Common myeloid progenitor, CD34-positive (primary cell): ENCODE measurements at regions not wholly inside any gene's neighbourhood (a gene's known extent, or its start where the extent isn't known, plus 50 kb on each side); places are given as distances from the start of the nearest gene placed in this dataset.

Source experiments
- CTCF ChIA-PET: fragments of 350-600 bp; sonication (Branson Sonifier 250); formaldehyde crosslinking; loops from one replicate; lab custom pipeline; 2021; ENCODE audit warnings: antibody characterized with exemption; lab: Charles Lee
- POLR2A ChIA-PET: fragments of 350-600 bp; sonication (Branson Sonifier 250); formaldehyde crosslinking; loops from one replicate; lab custom pipeline; 2021; ENCODE audit warnings: antibody characterized with exemption; lab: Charles Lee
- DNase-seq, 3 donors: peaks; one replicate each; pipeline versions ENCODE4 v3.0.0 to v3.0.0-alpha.2; 2013
- H3K27ac ChIP-seq, 2 experiments: 1 replicate in 1 of 2; 2 replicates in 1 of 2; pipeline ENCODE4 v1.7.0; 2013; ENCODE audit warnings: inconsistent platforms in 2 of 2, low read length in 2 of 2, mild to moderate bottlenecking in 2 of 2, low read depth in 1 of 2, moderate library complexity in 1 of 2; ENCODE audit not compliant: severe bottlenecking in 2 of 2, insufficient read depth in 1 of 2, poor library complexity in 1 of 2
- H3K27me3 ChIP-seq, 5 experiments: replicated peaks in 2 of 5; 1 replicate in 3 of 5; 2 replicates in 2 of 5; pipeline versions ENCODE4 v1.6.1 to v1.7.0; 2013; ENCODE audit warnings: low read length in 4 of 5, mild to moderate bottlenecking in 2 of 5, moderate library complexity in 2 of 5, inconsistent platforms in 1 of 5; ENCODE audit not compliant: insufficient read depth in 5 of 5, control insufficient read depth in 4 of 5
- H3K36me3 ChIP-seq, 4 experiments: 1 replicate in 2 of 4; 2 replicates in 2 of 4; pipeline versions ENCODE4 v1.6.1 to v1.7.0; 2013; ENCODE audit warnings: low read length in 3 of 4, control low read depth in 1 of 4, mild to moderate bottlenecking in 1 of 4; ENCODE audit not compliant: control insufficient read depth in 4 of 4, insufficient read depth in 4 of 4
- H3K4me1 ChIP-seq, 4 experiments: 1 replicate in 3 of 4; 2 replicates in 1 of 4; pipeline versions ENCODE4 v1.6.1 to v1.7.1; 2013; ENCODE audit warnings: low read length in 3 of 4, mild to moderate bottlenecking in 3 of 4, control low read depth in 1 of 4, inconsistent platforms in 1 of 4, moderate library complexity in 1 of 4; ENCODE audit not compliant: control insufficient read depth in 4 of 4, insufficient read depth in 4 of 4; ENCODE audit errors: control extremely low read depth in 1 of 4
- H3K4me3 ChIP-seq, 7 experiments: 1 replicate in 4 of 7; 2 replicates in 3 of 7; pipeline versions ENCODE4 v1.5.1 to v1.7.0; 2013; ENCODE audit warnings: mild to moderate bottlenecking in 7 of 7, low read length in 6 of 7, moderate library complexity in 6 of 7, inconsistent platforms in 2 of 7, low read depth in 2 of 7, control low read depth in 1 of 7; ENCODE audit not compliant: insufficient read depth in 4 of 7, control insufficient read depth in 1 of 7; ENCODE audit errors: extremely low read depth in 1 of 7
- H3K9me3 ChIP-seq, 5 experiments: 1 replicate in 4 of 5; 2 replicates in 1 of 5; pipeline versions ENCODE4 v1.6.1 to v1.7.1; 2013; ENCODE audit warnings: low read length in 4 of 5, mild to moderate bottlenecking in 2 of 5, inconsistent platforms in 1 of 5, low read depth in 1 of 5, moderate library complexity in 1 of 5; ENCODE audit not compliant: control insufficient read depth in 4 of 5, insufficient read depth in 2 of 5; ENCODE audit errors: control extremely low read depth in 1 of 5
- WGBS: methylation state at CpG from one replicate; pipeline ENCODE4 v1.1.5; 2013; ENCODE audit not compliant: insufficient coverage; 5-methylcytosine and 5-hydroxymethylcytosine counted together

- no peak for DNase-seq
- H3K4me1 ChIP-seq = peaks cover 3 to 34% (median 22%) of the 10 kb centered on the region in 4 experiments
- H3K27ac ChIP-seq = no peak overlapping the region
- no peaks in the 10 kb centered on the region for H3K9me3 ChIP-seq
- ChIA-PET POLR2A (no interaction called here), CTCF (interaction anchor here (1.0 to 1.5 kb wide), 4 partner anchors 10 to 103 kb away, joined by 3 to 4 read pairs (median 3); no protein-coding TSS in a partner anchor)
- H3K4me3 ChIP-seq = no peak overlapping the region
- H3K27me3 ChIP-seq = no peaks in the 10 kb centered on the region
- no peaks in the 10 kb centered on the region for H3K36me3 ChIP-seq
- 97% methylated on average over 10 of the region's 11 CpGs for WGBS
These were observed 153.7 kb upstream of the TLE3 start for GRCh38 chr15:70251246-70251990.

GRCh38 chr15:70250208-70251201 lies 152.8 kb upstream of the TLE3 start:
- ChIA-PET CTCF (interaction anchor here (1.7 kb wide), 1 partner anchor 237 kb away, joined by 3 read pairs; no protein-coding TSS in a partner anchor), POLR2A (no interaction called here)
- H3K4me3 ChIP-seq = no peak overlapping the region
- no peaks in the 10 kb centered on the region for H3K36me3 ChIP-seq
- H3K9me3 ChIP-seq = no peaks in the 10 kb centered on the region
- peaks cover 3 to 42% (median 27%) of the 10 kb centered on the region in 4 experiments for H3K4me1 ChIP-seq
- 92% methylated on average over 23 of the region's 27 CpGs for WGBS
- no peak for DNase-seq
- no peaks in the 10 kb centered on the region for H3K27me3 ChIP-seq
- H3K27ac ChIP-seq = no peak overlapping the region

- Histone ChIP-seq H3K4me3 (no peak overlapping the region), H3K36me3 (no peaks in the 10 kb centered on the region), H3K27ac (no peak overlapping the region), H3K4me1 (peaks cover 3 to 47% (median 27%) of the 10 kb centered on the region in 4 experiments), H3K27me3 (no peaks in the 10 kb centered on the region), H3K9me3 (no peaks in the 10 kb centered on the region)
- ChIA-PET CTCF (interaction anchor here (1.7 kb wide), 1 partner anchor 238 kb away, joined by 3 read pairs; no protein-coding TSS in a partner anchor), POLR2A (no interaction called here)
- 37% methylated on average over 2 of the region's 6 CpGs for WGBS
- DNase-seq = no peak
These were observed 151.9 kb upstream of the TLE3 start for GRCh38 chr15:70249616-70250015.

- Histone ChIP-seq H3K4me1 (peaks cover 3 to 53% (median 27%) of the 10 kb centered on the region in 4 experiments), H3K27ac (no peak overlapping the region), H3K36me3 (no peaks in the 10 kb centered on the region), H3K27me3 (no peaks in the 10 kb centered on the region), H3K4me3 (no peak overlapping the region), H3K9me3 (no peaks in the 10 kb centered on the region)
- CTCF ChIA-PET = interaction anchor here (1.0 to 1.7 kb wide), 3 partner anchors 11 to 240 kb away, joined by 3 read pairs; no protein-coding TSS in a partner anchor
- POLR2A ChIA-PET = no interaction called here
- peak in 1 of 3 donors; percentile 36 for DNase-seq
- WGBS = 61% methylated on average over 5 of the region's 12 CpGs
These were observed 150.7 kb upstream of the TLE3 start for GRCh38 chr15:70248116-70249025.

- Histone ChIP-seq H3K27ac (no peak overlapping the region), H3K4me1 (peaks cover 3 to 64% (median 32%) of the 10 kb centered on the region in 4 experiments), H3K4me3 (no peak overlapping the region), H3K36me3 (no peaks in the 10 kb centered on the region), H3K27me3 (no peaks in the 10 kb centered on the region), H3K9me3 (no peaks in the 10 kb centered on the region)
- CTCF ChIA-PET = interaction anchor here (1.1 to 1.3 kb wide), 2 partner anchors 8 to 23 kb away, joined by 3 to 7 read pairs; no protein-coding TSS in a partner anchor
- no peak for DNase-seq
- POLR2A ChIA-PET = no interaction called here
- WGBS = 79% methylated on average over 3 of the region's 6 CpGs
These were observed 149.6 kb upstream of the TLE3 start for GRCh38 chr15:70247281-70247680.

- 83% methylated on average over 5 of the region's 8 CpGs for WGBS
- Histone ChIP-seq H3K9me3 (no peaks in the 10 kb centered on the region), H3K27me3 (no peaks in the 10 kb centered on the region), H3K36me3 (no peaks in the 10 kb centered on the region), H3K27ac (no peak overlapping the region), H3K4me3 (no peak overlapping the region), H3K4me1 (peaks cover 3 to 69% (median 35%) of the 10 kb centered on the region in 4 experiments)
- CTCF ChIA-PET = interaction anchor here (1.1 to 1.3 kb wide), 2 partner anchors 9 to 23 kb away, joined by 3 to 7 read pairs; no protein-coding TSS in a partner anchor
- POLR2A ChIA-PET = no interaction called here
- DNase-seq = peak in 1 of 3 donors; percentile 50
These were observed 149.0 kb upstream of the TLE3 start for GRCh38 chr15:70246623-70247220.
